ACC112 (cell line): ENCODE measurements at regions not wholly inside any gene's neighbourhood (a gene's known extent, or its start where the extent isn't known, plus 50 kb on each side); places are given as distances from the start of the nearest gene placed in this dataset.

ENCODE experiments used
- H2AFZ ChIP-seq: fragments of 200-600 bp; sonication (generic); one replicate; pipeline ENCODE4 v1.6.0; 2017; ENCODE audit warnings: antibody characterized with exemption, low read length; ENCODE audit not compliant: unreplicated experiment
- H3K27ac ChIP-seq: fragments of 200-600 bp; sonication (generic); 2 replicates; pipeline ENCODE4 v1.5.1; 2014; ENCODE audit warnings: low read depth, mild to moderate bottlenecking, antibody characterized with exemption, low read length, moderate library complexity
- H3K27me3 ChIP-seq: fragments of 200-600 bp; sonication (generic); 2 replicates; pipeline ENCODE4 v1.6.1; 2014; ENCODE audit warnings: mild to moderate bottlenecking, antibody characterized with exemption, low read length, moderate library complexity, mixed read lengths; ENCODE audit not compliant: insufficient read depth
- H3K36me3 ChIP-seq: fragments of 200-600 bp; sonication (generic); 2 replicates; pipeline ENCODE4 v1.6.1; 2016; ENCODE audit warnings: mild to moderate bottlenecking, antibody characterized with exemption, low read length, moderate library complexity, mixed read lengths; ENCODE audit not compliant: insufficient read depth
- H3K4me1 ChIP-seq: fragments of 200-600 bp; sonication (generic); one replicate; pipeline ENCODE4 v1.6.1; 2016; ENCODE audit warnings: low read length, mixed read lengths; ENCODE audit not compliant: insufficient read depth, unreplicated experiment, control insufficient read depth
- H3K4me3 ChIP-seq: fragments of 200-600 bp; sonication (generic); 2 replicates; pipeline ENCODE4 v1.5.1; 2014; ENCODE audit warnings: mild to moderate bottlenecking, low read depth, low read length
- H3K79me2 ChIP-seq: fragments of 200-600 bp; sonication (generic); one replicate; pipeline ENCODE4 v1.6.0; 2016; ENCODE audit warnings: low read length; ENCODE audit not compliant: control insufficient read depth, unreplicated experiment, insufficient read depth

GRCh38 chr2:40760071-40760666, 308.3 kb upstream of the SLC8A1 start:
- no peak overlapping the region for H3K27ac ChIP-seq
- H3K36me3 ChIP-seq, result no peaks in the 10 kb centered on the region
- peaks cover 3% of the 10 kb centered on the region for H3K4me1 ChIP-seq
- H3K79me2 ChIP-seq, result no peaks in the 10 kb centered on the region
- H2AFZ ChIP-seq, result no peak overlapping the region
- no peaks in the 10 kb centered on the region for H3K27me3 ChIP-seq
- H3K4me3 ChIP-seq, result no peak overlapping the region

DNA sequence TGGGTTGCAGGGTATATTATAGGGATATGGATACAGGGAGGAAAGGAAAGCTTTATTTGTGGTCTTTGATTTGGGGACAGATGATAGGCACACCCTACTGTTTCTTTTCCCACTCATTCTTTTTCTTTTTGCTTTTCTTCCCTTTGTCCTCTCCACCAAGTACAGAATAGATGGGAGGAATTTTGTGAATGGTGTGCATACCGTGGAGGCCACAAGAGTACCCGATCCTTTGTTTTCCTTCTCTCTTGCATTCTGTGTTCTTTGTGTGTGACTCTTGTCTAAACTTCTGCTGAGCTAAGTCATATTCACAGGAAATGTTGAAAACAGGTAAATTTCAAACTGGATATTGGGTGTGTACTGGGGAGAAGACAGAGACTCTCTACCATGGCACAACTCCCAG, 321.4 kb upstream of the SLC8A1 start:
- no peaks in the 10 kb centered on the region for H3K4me1 ChIP-seq
- H3K36me3 ChIP-seq, result no peaks in the 10 kb centered on the region
- no peaks in the 10 kb centered on the region for H3K79me2 ChIP-seq
- no peaks in the 10 kb centered on the region for H3K27me3 ChIP-seq
- H2AFZ ChIP-seq, result no peak overlapping the region
- no peak overlapping the region for H3K4me3 ChIP-seq
- no peak overlapping the region for H3K27ac ChIP-seq

DNA sequence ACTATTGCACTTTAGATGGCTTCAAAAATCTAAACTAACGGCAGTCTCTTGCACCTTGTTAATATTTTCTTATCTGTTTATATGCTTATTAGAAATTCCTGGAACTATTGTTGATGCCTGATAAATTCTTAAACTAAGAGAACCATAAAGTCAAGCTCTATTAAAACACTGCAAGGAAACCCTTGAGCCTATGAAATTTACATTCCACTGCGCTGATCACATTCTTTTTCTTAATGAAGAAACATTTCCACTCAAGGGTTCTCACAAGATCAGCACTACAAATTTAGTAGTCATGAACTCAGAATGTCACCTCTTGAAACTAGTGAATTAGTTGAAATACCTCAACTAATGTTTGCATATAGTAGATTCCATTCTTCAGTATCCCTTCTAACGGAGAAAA, 331.8 kb upstream of the SLC8A1 start:
- H3K4me1 ChIP-seq, result no peaks in the 10 kb centered on the region
- no peak overlapping the region for H2AFZ ChIP-seq
- H3K27me3 ChIP-seq, result no peaks in the 10 kb centered on the region
- H3K79me2 ChIP-seq, result no peaks in the 10 kb centered on the region
- H3K36me3 ChIP-seq, result no peaks in the 10 kb centered on the region
- H3K27ac ChIP-seq, result no peak overlapping the region
- H3K4me3 ChIP-seq, result no peak overlapping the region

- no peak overlapping the region for H2AFZ ChIP-seq
- no peaks in the 10 kb centered on the region for H3K27me3 ChIP-seq
- no peak overlapping the region for H3K27ac ChIP-seq
- H3K36me3 ChIP-seq, result no peaks in the 10 kb centered on the region
- H3K4me3 ChIP-seq, result no peak overlapping the region
- no peaks in the 10 kb centered on the region for H3K4me1 ChIP-seq
- H3K79me2 ChIP-seq, result no peaks in the 10 kb centered on the region
These were observed 334.7 kb upstream of the SLC8A1 start for GRCh38 chr2:40786636-40787035.

GRCh38 chr2:40797120-40797519, 345.2 kb upstream of the SLC8A1 start:
- Histone ChIP-seq H3K4me1 (no peaks in the 10 kb centered on the region), H3K27me3 (no peaks in the 10 kb centered on the region), H2AFZ (no peak overlapping the region), H3K27ac (no peak overlapping the region), H3K4me3 (no peak overlapping the region), H3K36me3 (no peaks in the 10 kb centered on the region), H3K79me2 (no peaks in the 10 kb centered on the region)

GRCh38 chr2:40803900-40804299, 352.0 kb upstream of the SLC8A1 start:
- Histone ChIP-seq H3K79me2 (no peaks in the 10 kb centered on the region), H3K36me3 (no peaks in the 10 kb centered on the region), H3K4me3 (no peak overlapping the region), H2AFZ (no peak overlapping the region), H3K27ac (no peak overlapping the region), H3K4me1 (no peaks in the 10 kb centered on the region), H3K27me3 (peaks cover 8% of the 10 kb centered on the region)

DNA sequence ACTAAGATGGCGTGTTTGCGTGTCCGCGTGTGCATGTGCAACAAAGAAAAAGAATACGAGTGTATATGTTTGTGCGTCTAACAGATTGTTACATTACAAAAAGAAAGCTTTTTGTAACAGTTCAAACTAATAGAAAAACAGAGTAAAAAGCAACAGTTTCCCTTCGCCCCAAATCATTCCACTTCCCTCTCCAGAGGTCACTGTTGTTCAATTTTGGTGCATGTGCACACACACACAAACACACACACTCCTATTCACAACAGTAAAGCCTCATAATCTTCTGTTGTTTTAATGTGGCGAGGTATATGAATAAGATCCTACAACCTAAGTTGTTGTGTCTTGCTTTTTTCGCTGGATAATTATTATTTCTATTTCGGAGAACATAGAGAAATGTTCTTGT, 357.3 kb upstream of the SLC8A1 start:
- H3K4me3 ChIP-seq, result no peak overlapping the region
- no peak overlapping the region for H3K27ac ChIP-seq
- H2AFZ ChIP-seq, result no peak overlapping the region
- no peaks in the 10 kb centered on the region for H3K79me2 ChIP-seq
- peaks cover 4% of the 10 kb centered on the region; the same call in 1 of the 2 replicates for H3K27me3 ChIP-seq
- H3K4me1 ChIP-seq, result no peaks in the 10 kb centered on the region
- H3K36me3 ChIP-seq, result no peaks in the 10 kb centered on the region

GRCh38 chr2:40814616-40815015, 362.7 kb upstream of the SLC8A1 start:
- Histone ChIP-seq H3K79me2 (no peaks in the 10 kb centered on the region), H3K4me3 (no peak overlapping the region), H3K4me1 (no peaks in the 10 kb centered on the region), H3K27me3 (no peaks in the 10 kb centered on the region), H2AFZ (no peak overlapping the region), H3K27ac (no peak overlapping the region), H3K36me3 (no peaks in the 10 kb centered on the region)

- H3K27ac ChIP-seq, result no peak overlapping the region
- H3K4me3 ChIP-seq, result peak overlapping the region; percentile 74
- H3K4me1 ChIP-seq, result no peaks in the 10 kb centered on the region
- H3K36me3 ChIP-seq, result no peaks in the 10 kb centered on the region
- H3K27me3 ChIP-seq, result no peaks in the 10 kb centered on the region
- H2AFZ ChIP-seq, result peak overlapping the region; percentile 95
- H3K79me2 ChIP-seq, result no peaks in the 10 kb centered on the region
These were observed 368.4 kb upstream of the SLC8A1 start for GRCh38 chr2:40820319-40820718.

DNA sequence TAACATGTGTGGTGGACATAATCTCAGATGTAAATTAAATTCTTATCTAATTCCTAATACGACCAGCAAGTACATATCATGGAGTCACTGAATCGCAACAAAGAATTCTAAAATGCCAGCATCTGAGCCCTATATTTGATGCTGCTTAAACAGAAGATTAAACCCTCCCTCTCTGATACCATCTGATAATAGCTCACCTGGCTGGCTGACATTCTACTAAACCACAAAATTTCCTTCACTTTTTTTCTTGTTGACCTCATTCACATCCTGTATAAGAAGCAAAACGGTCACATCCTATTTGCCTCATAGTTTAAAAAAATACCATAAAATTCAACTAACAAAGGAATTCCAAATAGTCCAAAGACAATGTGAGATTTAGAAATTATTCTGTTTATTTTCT, 371.6 kb upstream of the SLC8A1 start:
- H2AFZ ChIP-seq, result no peak overlapping the region
- no peaks in the 10 kb centered on the region for H3K36me3 ChIP-seq
- no peaks in the 10 kb centered on the region for H3K4me1 ChIP-seq
- H3K27me3 ChIP-seq, result no peaks in the 10 kb centered on the region
- H3K4me3 ChIP-seq, result no peak overlapping the region
- H3K27ac ChIP-seq, result no peak overlapping the region
- no peaks in the 10 kb centered on the region for H3K79me2 ChIP-seq

DNA sequence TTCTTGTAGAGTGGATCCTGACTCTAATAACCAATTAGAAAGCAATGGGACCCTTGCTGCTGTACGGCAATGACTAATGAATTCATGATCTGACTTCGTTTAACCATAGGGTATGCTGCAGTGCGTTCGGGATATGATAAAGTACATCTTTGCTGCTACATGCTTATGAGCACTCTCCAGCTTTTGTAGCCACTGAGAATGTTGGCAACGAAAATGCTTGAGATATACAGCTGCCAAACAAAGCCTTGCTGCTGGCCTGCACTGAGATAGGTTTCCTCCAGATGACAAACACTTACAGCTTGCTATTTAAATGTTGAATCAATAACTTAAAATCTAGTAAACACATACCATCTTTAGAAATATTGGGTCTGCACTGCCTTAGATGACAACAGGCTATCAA, 372.4 kb upstream of the SLC8A1 start:
- Histone ChIP-seq H3K36me3 (no peaks in the 10 kb centered on the region), H3K4me1 (no peaks in the 10 kb centered on the region), H3K4me3 (no peak overlapping the region), H2AFZ (peak overlapping the region; percentile 62), H3K79me2 (no peaks in the 10 kb centered on the region), H3K27me3 (no peaks in the 10 kb centered on the region), H3K27ac (no peak overlapping the region)
